ACC112 (cell line): ENCODE measurements at regions not wholly inside any gene's neighbourhood (a gene's known extent, or its start where the extent isn't known, plus 50 kb on each side); places are given as distances from the start of the nearest gene placed in this dataset.

Source experiments
- H2AFZ ChIP-seq: fragments of 200-600 bp; sonication (generic); one replicate; pipeline ENCODE4 v1.6.0; 2017; ENCODE audit warnings: antibody characterized with exemption, low read length; ENCODE audit not compliant: unreplicated experiment
- H3K27ac ChIP-seq: fragments of 200-600 bp; sonication (generic); 2 replicates; pipeline ENCODE4 v1.5.1; 2014; ENCODE audit warnings: low read depth, mild to moderate bottlenecking, antibody characterized with exemption, low read length, moderate library complexity
- H3K27me3 ChIP-seq: fragments of 200-600 bp; sonication (generic); 2 replicates; pipeline ENCODE4 v1.6.1; 2014; ENCODE audit warnings: mild to moderate bottlenecking, antibody characterized with exemption, low read length, moderate library complexity, mixed read lengths; ENCODE audit not compliant: insufficient read depth
- H3K36me3 ChIP-seq: fragments of 200-600 bp; sonication (generic); 2 replicates; pipeline ENCODE4 v1.6.1; 2016; ENCODE audit warnings: mild to moderate bottlenecking, antibody characterized with exemption, low read length, moderate library complexity, mixed read lengths; ENCODE audit not compliant: insufficient read depth
- H3K4me1 ChIP-seq: fragments of 200-600 bp; sonication (generic); one replicate; pipeline ENCODE4 v1.6.1; 2016; ENCODE audit warnings: low read length, mixed read lengths; ENCODE audit not compliant: insufficient read depth, unreplicated experiment, control insufficient read depth
- H3K4me3 ChIP-seq: fragments of 200-600 bp; sonication (generic); 2 replicates; pipeline ENCODE4 v1.5.1; 2014; ENCODE audit warnings: mild to moderate bottlenecking, low read depth, low read length
- H3K79me2 ChIP-seq: fragments of 200-600 bp; sonication (generic); one replicate; pipeline ENCODE4 v1.6.0; 2016; ENCODE audit warnings: low read length; ENCODE audit not compliant: control insufficient read depth, unreplicated experiment, insufficient read depth

GRCh38 chr18:39549144-39549543 lies 1983.5 kb upstream of the CELF4 start:
- no peak overlapping the region for H3K27ac ChIP-seq
- H3K79me2 ChIP-seq, result no peaks in the 10 kb centered on the region
- no peaks in the 10 kb centered on the region for H3K4me1 ChIP-seq
- H3K36me3 ChIP-seq, result no peaks in the 10 kb centered on the region
- H3K27me3 ChIP-seq, result no peaks in the 10 kb centered on the region
- no peak overlapping the region for H3K4me3 ChIP-seq
- no peak overlapping the region for H2AFZ ChIP-seq

- Histone ChIP-seq H3K4me3 (no peak overlapping the region), H2AFZ (no peak overlapping the region), H3K27ac (no peak overlapping the region), H3K27me3 (no peaks in the 10 kb centered on the region), H3K4me1 (no peaks in the 10 kb centered on the region), H3K36me3 (no peaks in the 10 kb centered on the region), H3K79me2 (no peaks in the 10 kb centered on the region)
Measured at GRCh38 chr18:39531659-39532058, 1966.1 kb upstream of the CELF4 start.

- Histone ChIP-seq H3K4me3 (no peak overlapping the region), H3K4me1 (no peaks in the 10 kb centered on the region), H3K27ac (no peak overlapping the region), H3K27me3 (no peaks in the 10 kb centered on the region), H2AFZ (no peak overlapping the region), H3K79me2 (no peaks in the 10 kb centered on the region), H3K36me3 (no peaks in the 10 kb centered on the region)
Measured at GRCh38 chr18:39529358-39529757, 1963.8 kb upstream of the CELF4 start.

GRCh38 chr18:39527465-39527864 lies 1961.9 kb upstream of the CELF4 start:
- Histone ChIP-seq H3K27ac (no peak overlapping the region), H3K4me1 (peaks cover 11% of the 10 kb centered on the region), H2AFZ (no peak overlapping the region)

GRCh38 chr18:39524370-39524769 lies 1958.8 kb upstream of the CELF4 start:
- Histone ChIP-seq H3K79me2 (no peaks in the 10 kb centered on the region), H2AFZ (no peak overlapping the region), H3K36me3 (no peaks in the 10 kb centered on the region), H3K4me1 (peaks cover 11% of the 10 kb centered on the region), H3K4me3 (no peak overlapping the region), H3K27ac (no peak overlapping the region), H3K27me3 (no peaks in the 10 kb centered on the region)

More at GRCh38 chr18:39527465-39527864, 1961.9 kb upstream of the CELF4 start:
- Histone ChIP-seq H3K27me3 (no peaks in the 10 kb centered on the region), H3K4me3 (no peak overlapping the region), H3K36me3 (no peaks in the 10 kb centered on the region), H3K79me2 (no peaks in the 10 kb centered on the region)

GRCh38 chr18:39523281-39523680 lies 1957.7 kb upstream of the CELF4 start:
- H3K36me3 ChIP-seq, result no peaks in the 10 kb centered on the region
- H3K4me1 ChIP-seq, result peaks cover 11% of the 10 kb centered on the region

GRCh38 chr18:39521164-39521563 lies 1955.6 kb upstream of the CELF4 start:
- peaks cover 11% of the 10 kb centered on the region for H3K4me1 ChIP-seq
- no peaks in the 10 kb centered on the region for H3K36me3 ChIP-seq
- H3K27ac ChIP-seq, result no peak overlapping the region
- H3K27me3 ChIP-seq, result no peaks in the 10 kb centered on the region
- no peak overlapping the region for H3K4me3 ChIP-seq
- no peaks in the 10 kb centered on the region for H3K79me2 ChIP-seq
- H2AFZ ChIP-seq, result no peak overlapping the region

More at GRCh38 chr18:39523281-39523680, 1957.7 kb upstream of the CELF4 start:
- no peaks in the 10 kb centered on the region for H3K79me2 ChIP-seq
- no peak overlapping the region for H3K27ac ChIP-seq
- no peak overlapping the region for H3K4me3 ChIP-seq
- no peaks in the 10 kb centered on the region for H3K27me3 ChIP-seq
- H2AFZ ChIP-seq, result no peak overlapping the region

- no peaks in the 10 kb centered on the region for H3K79me2 ChIP-seq
- no peaks in the 10 kb centered on the region for H3K27me3 ChIP-seq
- peaks cover 11% of the 10 kb centered on the region for H3K4me1 ChIP-seq
- H3K36me3 ChIP-seq, result no peaks in the 10 kb centered on the region
- no peak overlapping the region for H2AFZ ChIP-seq
- H3K27ac ChIP-seq, result no peak overlapping the region
- no peak overlapping the region for H3K4me3 ChIP-seq
Measured at GRCh38 chr18:39519741-39520140, 1954.1 kb upstream of the CELF4 start.

GRCh38 chr18:39515299-39515698 lies 1949.7 kb upstream of the CELF4 start:
- H3K27ac ChIP-seq, result no peak overlapping the region
- no peak overlapping the region for H2AFZ ChIP-seq
- no peaks in the 10 kb centered on the region for H3K27me3 ChIP-seq
- no peaks in the 10 kb centered on the region for H3K79me2 ChIP-seq
- no peak overlapping the region for H3K4me3 ChIP-seq
- no peaks in the 10 kb centered on the region for H3K36me3 ChIP-seq
- no peaks in the 10 kb centered on the region for H3K4me1 ChIP-seq

- H3K27me3 ChIP-seq, result no peaks in the 10 kb centered on the region
- H3K4me1 ChIP-seq, result no peaks in the 10 kb centered on the region
- H2AFZ ChIP-seq, result no peak overlapping the region
- H3K36me3 ChIP-seq, result no peaks in the 10 kb centered on the region
- no peak overlapping the region for H3K27ac ChIP-seq
- no peaks in the 10 kb centered on the region for H3K79me2 ChIP-seq
- H3K4me3 ChIP-seq, result no peak overlapping the region
Measured at GRCh38 chr18:39513186-39513585, 1947.6 kb upstream of the CELF4 start.

GRCh38 chr18:39506581-39507330 lies 1941.2 kb upstream of the CELF4 start:
- Histone ChIP-seq H3K4me1 (no peaks in the 10 kb centered on the region), H3K36me3 (no peaks in the 10 kb centered on the region), H2AFZ (no peak overlapping the region), H3K27me3 (no peaks in the 10 kb centered on the region), H3K79me2 (no peaks in the 10 kb centered on the region), H3K4me3 (no peak overlapping the region), H3K27ac (no peak overlapping the region)
